IPS-15b (cell line): ENCODE measurements at regions not wholly inside any gene's neighbourhood (a gene's known extent, or its start where the extent isn't known, plus 50 kb on each side); places are given as distances from the start of the nearest gene placed in this dataset.
"Not testable (repeated sequence)": the region's sequence is repeated elsewhere in the genome, so short reads cannot be mapped to it uniquely, and the experiment has no call there.

Experiments
- H3K27me3 ChIP-seq: one replicate; pipeline ENCODE4 v1.6.1; 2013; ENCODE audit warnings: low read length; ENCODE audit not compliant: control insufficient read depth, insufficient read depth
- H3K36me3 ChIP-seq: one replicate; pipeline ENCODE4 v1.6.1; 2013; ENCODE audit warnings: low read length; ENCODE audit not compliant: control insufficient read depth, insufficient read depth
- H3K4me1 ChIP-seq: one replicate; pipeline ENCODE4 v1.6.1; 2013; ENCODE audit warnings: mild to moderate bottlenecking, low read length; ENCODE audit not compliant: control insufficient read depth, insufficient read depth
- H3K4me3 ChIP-seq: one replicate; pipeline ENCODE4 v1.5.1; 2013; ENCODE audit warnings: low read depth, low read length
- H3K9ac ChIP-seq: one replicate; pipeline ENCODE4 v1.6.1; 2013; ENCODE audit warnings: low read depth, mild to moderate bottlenecking, low read length
- H3K9me3 ChIP-seq: one replicate; pipeline ENCODE4 v1.6.1; 2013; ENCODE audit warnings: mild to moderate bottlenecking, low read length; ENCODE audit not compliant: control insufficient read depth, insufficient read depth

DNA sequence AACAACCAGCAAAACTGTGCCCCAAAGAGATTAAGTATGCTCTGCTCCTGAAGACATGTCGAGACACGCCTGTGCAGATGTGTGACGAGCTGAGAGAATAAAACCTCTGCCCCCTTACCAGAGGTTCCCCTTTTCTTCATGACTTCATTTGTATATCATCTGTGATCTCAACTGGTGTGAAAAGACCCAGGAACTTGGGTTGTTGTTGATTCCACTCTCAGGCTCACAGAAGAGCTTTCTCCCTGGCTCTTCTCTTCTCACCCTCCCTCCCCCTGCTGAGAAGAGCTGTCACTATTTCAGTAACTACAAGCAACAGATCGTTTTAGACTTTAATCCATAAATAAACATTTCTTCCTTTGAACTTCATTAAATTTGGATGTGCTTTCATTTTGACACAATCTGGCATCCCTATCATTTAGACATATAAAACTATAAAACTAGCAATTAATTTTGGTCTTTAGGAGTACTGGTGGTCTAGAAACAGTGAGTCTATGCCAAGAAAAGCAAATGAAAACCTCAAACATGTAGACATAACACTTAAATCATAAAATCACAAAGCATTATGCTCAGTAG lies 179.3 kb upstream of the FZD8 start:
- Histone ChIP-seq H3K9me3 (no peaks in the 10 kb centered on the region), H3K27me3 (no peaks in the 10 kb centered on the region), H3K4me1 (no peaks in the 10 kb centered on the region), H3K36me3 (no peaks in the 10 kb centered on the region), H3K9ac (no peak overlapping the region), H3K4me3 (no peak overlapping the region)

DNA sequence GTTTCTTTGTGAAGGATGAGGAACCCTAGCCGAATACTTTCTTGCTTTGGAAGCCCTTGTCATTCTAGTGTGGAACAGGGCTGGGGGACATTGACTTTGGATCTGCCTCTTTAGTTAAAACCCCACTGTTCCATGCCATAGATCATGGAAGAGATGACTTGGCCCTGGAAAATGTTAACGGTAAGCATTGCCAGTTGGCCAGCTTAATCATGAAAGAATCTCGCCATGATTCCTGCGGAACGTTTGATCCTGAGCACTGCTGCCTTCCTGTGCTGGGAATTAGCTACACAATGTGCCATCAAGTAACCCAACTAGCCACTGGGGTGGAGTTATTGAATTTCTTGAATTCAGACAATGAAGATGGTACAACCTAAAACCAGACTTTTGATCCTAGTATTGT lies 177.6 kb upstream of the FZD8 start:
- Histone ChIP-seq H3K9ac (no peak overlapping the region), H3K4me3 (no peak overlapping the region), H3K27me3 (no peaks in the 10 kb centered on the region), H3K36me3 (no peaks in the 10 kb centered on the region), H3K9me3 (no peaks in the 10 kb centered on the region), H3K4me1 (no peaks in the 10 kb centered on the region)

GRCh38 chr10:35819011-35819410 lies 176.9 kb upstream of the FZD8 start:
- no peaks in the 10 kb centered on the region for H3K9me3 ChIP-seq
- no peaks in the 10 kb centered on the region for H3K27me3 ChIP-seq
- H3K4me1 ChIP-seq, result no peaks in the 10 kb centered on the region
- no peaks in the 10 kb centered on the region for H3K36me3 ChIP-seq
- H3K4me3 ChIP-seq, result no peak overlapping the region
- no peak overlapping the region for H3K9ac ChIP-seq

DNA sequence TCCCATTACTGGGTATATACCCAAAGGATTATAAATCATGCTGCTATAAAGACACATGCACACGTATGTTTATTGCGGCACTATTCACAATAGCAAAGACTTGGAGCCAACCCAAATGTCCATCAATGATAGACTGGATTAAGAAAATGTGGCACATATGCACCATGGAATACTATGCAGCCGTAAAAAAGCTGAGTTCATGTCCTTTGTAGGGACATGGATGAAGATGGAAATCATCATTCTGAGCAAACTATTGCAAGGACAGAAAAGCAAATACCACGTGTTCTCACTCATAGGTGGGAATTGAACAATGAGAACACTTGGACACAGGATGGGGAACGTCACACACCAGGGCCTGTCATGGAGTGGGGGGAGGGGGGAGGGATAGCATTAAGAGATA lies 175.0 kb upstream of the FZD8 start:
- H3K27me3 ChIP-seq, H3K4me1 ChIP-seq, H3K9ac ChIP-seq, H3K36me3 ChIP-seq, H3K4me3 ChIP-seq, H3K9me3 ChIP-seq: not testable (repeated sequence)

GRCh38 chr10:35813219-35813618 lies 171.1 kb upstream of the FZD8 start:
- Histone ChIP-seq H3K9ac (no peak overlapping the region), H3K27me3 (no peaks in the 10 kb centered on the region), H3K4me3 (no peak overlapping the region), H3K4me1 (no peaks in the 10 kb centered on the region), H3K36me3 (no peaks in the 10 kb centered on the region), H3K9me3 (no peaks in the 10 kb centered on the region)

DNA sequence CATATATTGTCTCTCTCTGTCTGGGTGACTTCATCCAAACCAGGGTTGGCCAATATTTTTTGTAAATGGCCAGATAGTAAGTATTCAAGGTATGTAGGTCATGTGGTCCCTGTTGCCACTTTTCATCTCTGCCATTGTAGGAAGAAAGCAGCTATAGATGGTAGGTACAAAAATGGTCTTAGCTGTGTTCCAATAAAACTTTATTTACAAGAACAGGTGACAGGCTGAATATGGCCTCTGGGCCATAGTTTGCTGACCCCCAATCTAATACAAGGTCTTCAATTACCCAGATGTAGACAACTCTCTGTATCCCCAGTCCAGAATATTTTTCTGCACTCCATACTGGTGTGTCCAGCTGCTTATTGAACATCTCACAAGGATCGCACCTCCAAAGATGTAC lies 166.2 kb upstream of the FZD8 start:
- Histone ChIP-seq H3K27me3 (no peaks in the 10 kb centered on the region), H3K4me1 (no peaks in the 10 kb centered on the region), H3K9ac (no peak overlapping the region), H3K9me3 (no peaks in the 10 kb centered on the region), H3K4me3 (no peak overlapping the region), H3K36me3 (no peaks in the 10 kb centered on the region)

- H3K9ac ChIP-seq, result no peak overlapping the region
- no peaks in the 10 kb centered on the region for H3K4me1 ChIP-seq
- H3K27me3 ChIP-seq, result no peaks in the 10 kb centered on the region
- no peak overlapping the region for H3K4me3 ChIP-seq
- no peaks in the 10 kb centered on the region for H3K9me3 ChIP-seq
- no peaks in the 10 kb centered on the region for H3K36me3 ChIP-seq
These were observed 160.9 kb upstream of the FZD8 start for GRCh38 chr10:35803046-35803445.

GRCh38 chr10:35797187-35797586 lies 155.1 kb upstream of the FZD8 start:
- Histone ChIP-seq H3K4me1 (no peaks in the 10 kb centered on the region), H3K4me3 (no peak overlapping the region), H3K9me3 (no peaks in the 10 kb centered on the region), H3K9ac (no peak overlapping the region), H3K27me3 (no peaks in the 10 kb centered on the region), H3K36me3 (no peaks in the 10 kb centered on the region)

GRCh38 chr10:35795131-35795824 lies 153.2 kb upstream of the FZD8 start:
- Histone ChIP-seq H3K36me3 (no peaks in the 10 kb centered on the region), H3K4me3 (no peak overlapping the region), H3K27me3 (no peaks in the 10 kb centered on the region), H3K4me1 (no peaks in the 10 kb centered on the region), H3K9ac (no peak overlapping the region), H3K9me3 (no peaks in the 10 kb centered on the region)

DNA sequence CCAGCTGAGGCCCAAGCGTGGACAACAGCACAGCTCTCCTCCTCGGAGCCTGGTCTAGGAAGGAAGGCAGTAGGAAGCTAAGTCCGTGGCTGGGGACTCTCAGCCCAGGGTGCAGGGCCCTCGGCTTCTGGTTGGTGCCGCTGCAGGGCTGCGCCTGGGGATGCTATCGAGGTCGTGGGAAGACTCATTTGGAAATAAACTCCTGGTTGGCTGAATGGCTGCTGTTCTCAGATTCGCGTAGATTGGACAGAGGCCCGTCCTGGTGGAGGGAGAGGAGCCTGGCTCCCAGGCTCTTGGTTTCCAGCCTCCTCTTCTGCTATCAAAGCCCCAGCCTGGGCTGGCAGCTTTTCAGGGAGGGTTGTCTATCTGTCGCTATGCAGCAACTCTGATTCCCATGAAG lies 152.6 kb upstream of the FZD8 start:
- no peak overlapping the region for H3K9ac ChIP-seq
- no peaks in the 10 kb centered on the region for H3K27me3 ChIP-seq
- no peaks in the 10 kb centered on the region for H3K9me3 ChIP-seq
- H3K36me3 ChIP-seq, result no peaks in the 10 kb centered on the region
- no peaks in the 10 kb centered on the region for H3K4me1 ChIP-seq
- H3K4me3 ChIP-seq, result no peak overlapping the region

DNA sequence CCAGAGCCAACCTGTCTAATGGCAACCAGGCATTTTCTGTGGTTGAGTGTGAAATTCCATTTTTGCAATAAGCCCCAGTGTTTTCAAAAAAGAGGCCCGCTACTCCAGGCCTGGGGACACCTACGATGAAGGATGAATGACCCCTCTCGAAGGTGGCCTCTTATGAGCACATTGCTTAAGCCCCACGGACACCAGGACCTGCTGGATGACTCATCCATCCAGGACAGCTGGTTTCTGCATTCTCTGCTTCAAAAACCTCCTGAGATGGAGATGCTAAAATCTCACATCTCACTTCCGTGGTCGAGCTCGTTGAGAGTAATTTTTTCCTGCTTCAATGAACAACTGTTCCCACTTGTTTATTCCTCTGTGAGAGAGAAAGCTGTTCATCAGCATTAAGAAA lies 150.2 kb upstream of the FZD8 start:
- Histone ChIP-seq H3K9me3 (no peaks in the 10 kb centered on the region), H3K4me1 (no peaks in the 10 kb centered on the region), H3K9ac (no peak overlapping the region), H3K27me3 (no peaks in the 10 kb centered on the region), H3K36me3 (no peaks in the 10 kb centered on the region), H3K4me3 (no peak overlapping the region)

DNA sequence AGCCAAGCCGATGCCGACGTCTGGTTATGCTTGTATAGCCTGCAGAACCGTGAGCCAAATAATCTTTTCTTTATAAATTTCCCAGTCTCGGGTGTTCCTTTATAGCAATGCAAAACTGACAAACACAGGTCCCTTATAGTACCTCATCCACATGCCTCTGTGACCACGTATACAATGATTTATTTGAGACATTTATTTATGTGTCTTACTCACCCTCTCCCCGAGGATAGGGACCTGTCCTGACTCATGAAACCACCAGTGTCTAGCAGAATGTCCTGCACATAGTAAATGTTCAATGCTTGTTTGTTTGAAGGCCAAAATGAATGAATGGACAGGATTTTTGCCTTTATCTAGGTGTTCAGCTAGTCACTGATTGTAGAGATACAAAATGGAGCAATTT lies 147.9 kb upstream of the FZD8 start:
- Histone ChIP-seq H3K4me3 (no peak overlapping the region), H3K27me3 (no peaks in the 10 kb centered on the region)

More for the DNA sequence above, 147.9 kb upstream of the FZD8 start:
- no peaks in the 10 kb centered on the region for H3K36me3 ChIP-seq
- H3K9ac ChIP-seq, result no peak overlapping the region
- H3K4me1 ChIP-seq, result no peaks in the 10 kb centered on the region
- H3K9me3 ChIP-seq, result no peaks in the 10 kb centered on the region
